Vagina (tissue), 2 donors: ENCODE measurements at regions not wholly inside any gene's neighbourhood (a gene's known extent, or its start where the extent isn't known, plus 50 kb on each side); places are given as distances from the start of the nearest gene placed in this dataset.

ENCODE experiments used
- POLR2A ChIP-seq, 2 donors: fragments of 450-650 bp; IDR thresholded peaks; one replicate each; pipeline ENCODE4 v1.6.1; 2017; ENCODE audit warnings: antibody characterized with exemption in 2 of 2, mild to moderate bottlenecking in 2 of 2, moderate library complexity in 2 of 2
- POLR2AphosphoS5 ChIP-seq, 2 donors: sonication (generic); formaldehyde crosslinking; IDR thresholded peaks; one replicate each; pipeline ENCODE4 v1.9.0; 2017; ENCODE audit warnings: antibody characterized with exemption in 2 of 2, mild to moderate bottlenecking in 2 of 2, low read depth in 1 of 2; ENCODE audit not compliant: insufficient read depth in 1 of 2
- TF ChIP-seq, protein P1 (sequence below), 3 experiments: fragments of 450-650 bp in 2 of 3; fragments of 200-600 bp in 1 of 3; sonication (generic) in 1 of 3; IDR thresholded peaks; one replicate each; pipeline ENCODE4 v1.5.1; 2017 to 2019; ENCODE audit warnings: antibody characterized with exemption in 3 of 3, mild to moderate bottlenecking in 2 of 3, moderate library complexity in 2 of 3

GRCh38 chr10:110434489-110435096, 63.1 kb upstream of the DUSP5 start:
- TF ChIP-seq, protein P1, sequence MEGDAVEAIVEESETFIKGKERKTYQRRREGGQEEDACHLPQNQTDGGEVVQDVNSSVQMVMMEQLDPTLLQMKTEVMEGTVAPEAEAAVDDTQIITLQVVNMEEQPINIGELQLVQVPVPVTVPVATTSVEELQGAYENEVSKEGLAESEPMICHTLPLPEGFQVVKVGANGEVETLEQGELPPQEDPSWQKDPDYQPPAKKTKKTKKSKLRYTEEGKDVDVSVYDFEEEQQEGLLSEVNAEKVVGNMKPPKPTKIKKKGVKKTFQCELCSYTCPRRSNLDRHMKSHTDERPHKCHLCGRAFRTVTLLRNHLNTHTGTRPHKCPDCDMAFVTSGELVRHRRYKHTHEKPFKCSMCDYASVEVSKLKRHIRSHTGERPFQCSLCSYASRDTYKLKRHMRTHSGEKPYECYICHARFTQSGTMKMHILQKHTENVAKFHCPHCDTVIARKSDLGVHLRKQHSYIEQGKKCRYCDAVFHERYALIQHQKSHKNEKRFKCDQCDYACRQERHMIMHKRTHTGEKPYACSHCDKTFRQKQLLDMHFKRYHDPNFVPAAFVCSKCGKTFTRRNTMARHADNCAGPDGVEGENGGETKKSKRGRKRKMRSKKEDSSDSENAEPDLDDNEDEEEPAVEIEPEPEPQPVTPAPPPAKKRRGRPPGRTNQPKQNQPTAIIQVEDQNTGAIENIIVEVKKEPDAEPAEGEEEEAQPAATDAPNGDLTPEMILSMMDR (IDR thresholded peaks at IDR 0.05) = no peak
- TF ChIP-seq POLR2A (IDR thresholded peaks at IDR 0.05) (no peak), POLR2AphosphoS5 (IDR thresholded peaks at IDR 0.05; ENCODE audit: insufficient read depth in 1 of 2, low read depth in 1 of 2) (no peak)
